Esophagus squamous epithelium (tissue), 5 donors: ENCODE measurements at regions not wholly inside any gene's neighbourhood (a gene's known extent, or its start where the extent isn't known, plus 50 kb on each side); places are given as distances from the start of the nearest gene placed in this dataset.

ENCODE experiments used
- DNase-seq: peaks from one replicate; lab custom pipeline; 2025; lab: John Stamatoyannopoulos, UW
- H3K27ac ChIP-seq, 4 donors: fragments of 200-600 bp; sonication (generic); one replicate each; pipeline ENCODE4 v1.5.1; 2016 to 2019; ENCODE audit warnings: mild to moderate bottlenecking in 1 of 4
- H3K27me3 ChIP-seq, 4 donors: fragments of 200-600 bp; sonication (generic); 1 replicate in 3 of 4; 2 replicates in 1 of 4; pipeline versions ENCODE4 v1.5.1 to v1.6.0; 2017 to 2021; ENCODE audit warnings: antibody characterized with exemption in 1 of 4
- H3K36me3 ChIP-seq, 3 donors: fragments of 200-600 bp; sonication (generic); one replicate each; pipeline ENCODE4 v1.5.1; 2016 to 2019
- H3K4me1 ChIP-seq, 3 donors: fragments of 200-600 bp; sonication (generic); one replicate each; pipeline ENCODE4 v1.5.1; 2017 to 2019
- H3K4me3 ChIP-seq, 4 donors: fragments of 200-600 bp; sonication (generic); 1 replicate in 3 of 4; 2 replicates in 1 of 4; pipeline ENCODE4 v1.5.1; 2016 to 2019; ENCODE audit warnings: mild to moderate bottlenecking in 2 of 4, moderate library complexity in 1 of 4
- H3K9me3 ChIP-seq, 3 donors: fragments of 200-600 bp; sonication (generic); one replicate each; pipeline ENCODE4 v1.5.1; 2016 to 2019
- CTCF ChIP-seq, 6 experiments: fragments of 450-650 bp in 4 of 6; fragments of 200-600 bp in 2 of 6; sonication (generic) in 2 of 6; IDR thresholded peaks; one replicate each; pipeline ENCODE4 v1.5.1; 2016 to 2019; ENCODE audit warnings: antibody characterized with exemption in 6 of 6, mild to moderate bottlenecking in 4 of 6, moderate library complexity in 4 of 6
- POLR2A ChIP-seq, 4 donors: fragments of 450-650 bp; IDR thresholded peaks; one replicate each; pipeline ENCODE4 v1.6.1; 2017; ENCODE audit warnings: antibody characterized with exemption in 4 of 4, mild to moderate bottlenecking in 4 of 4, moderate library complexity in 3 of 4
- WGBS, 2 donors: methylation state at CpG; one replicate each; pipeline ENCODE4 v1.1.5; 2018; 5-methylcytosine and 5-hydroxymethylcytosine counted together
- intact Hi-C: fragments of 100-400 bp; cut with DNase I; formaldehyde crosslinking; loops from one replicate; pipeline ENCODE4 v1.15.0; 2022
- small RNA-seq, 4 donors: library from RNA; depleted of rRNA; stranded (forward); fragments of <200 nt; gene quantifications; one replicate each; pipeline ENCODE3, GENCODE V24; 2016
- donor health status: DM: yes; HTN: yes; CAD: no.

DNA sequence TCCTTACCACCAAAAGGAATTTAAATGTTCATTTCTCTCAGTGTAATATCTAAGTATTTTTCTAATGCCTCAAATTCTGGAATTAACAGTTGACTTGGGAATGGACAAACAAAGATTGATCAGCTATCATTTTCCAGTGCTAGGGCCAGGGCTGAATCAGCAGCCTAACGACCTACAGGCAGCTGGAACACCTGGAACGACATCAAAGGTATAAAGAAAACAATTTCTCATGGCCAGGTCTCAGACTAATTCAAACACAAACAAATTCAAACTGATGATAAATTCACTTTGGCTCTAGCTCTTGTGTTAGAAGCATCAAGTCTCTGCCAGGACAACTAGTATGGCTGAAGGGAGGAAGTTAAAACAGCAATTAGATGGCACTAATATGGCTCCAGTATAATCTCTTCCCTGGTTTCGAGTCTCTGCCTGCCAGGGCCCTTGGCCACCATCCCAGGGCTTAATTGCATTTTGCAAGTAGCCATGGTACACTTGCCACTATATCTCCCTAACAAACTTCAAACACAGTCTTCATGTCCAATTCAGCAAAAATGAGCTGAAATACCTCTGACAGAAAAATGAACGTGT lies 70.2 kb upstream of the FSHR start:
- Histone ChIP-seq H3K9me3 (no peaks in the 10 kb centered on the region), H3K27ac (no peak overlapping the region), H3K27me3 (no peaks in the 10 kb centered on the region), H3K4me3 (no peak overlapping the region), H3K36me3 (no peaks in the 10 kb centered on the region), H3K4me1 (peaks cover 0 to 14% (median 6%) of the 10 kb centered on the region in 3 donors)
- intact Hi-C loops, result no loop called here
- WGBS, 2 donors, result 13 to 18% methylated on average over 4 of the region's 4 CpGs
- TF ChIP-seq POLR2A (IDR thresholded peaks at IDR 0.05) (no peak), CTCF (IDR thresholded peaks at IDR 0.05) (no peak)
- DNase-seq, result no peak

GRCh38 chr2:49222975-49223528 lies 68.7 kb upstream of the FSHR start:
- Histone ChIP-seq H3K4me1 (peaks cover 0 to 14% (median 6%) of the 10 kb centered on the region in 3 donors), H3K27me3 (no peaks in the 10 kb centered on the region), H3K9me3 (no peaks in the 10 kb centered on the region), H3K27ac (no peak overlapping the region), H3K4me3 (no peak overlapping the region), H3K36me3 (no peaks in the 10 kb centered on the region)
- intact Hi-C loops, result no loop called here
- TF ChIP-seq CTCF (IDR thresholded peaks at IDR 0.05), result no peak
- no peak for TF ChIP-seq POLR2A (IDR thresholded peaks at IDR 0.05)
- no peak for DNase-seq
- 49 to 52% methylated on average over 3 of the region's 3 CpGs for WGBS, 2 donors

DNA sequence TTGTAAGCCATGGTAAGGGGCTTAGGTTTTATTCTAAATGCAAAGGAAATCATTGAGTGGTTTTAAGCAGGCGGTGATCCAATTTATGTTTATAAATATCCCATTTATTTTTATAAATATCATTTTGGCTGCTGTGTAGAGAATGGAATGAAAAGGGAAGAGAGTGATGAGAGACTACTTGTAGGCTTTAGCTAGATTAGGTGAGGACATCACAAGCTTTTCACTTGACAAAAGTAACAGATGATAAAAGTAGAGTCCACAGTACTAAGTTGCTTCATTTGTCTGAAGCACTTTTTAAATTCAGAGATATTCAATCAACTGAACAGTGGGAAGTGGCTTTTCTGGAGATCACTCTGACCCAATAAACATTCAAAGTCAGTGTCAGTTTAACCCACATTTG lies 65.4 kb upstream of the FSHR start:
- 73 to 80% methylated on average over 1 of the region's 1 CpG for WGBS, 2 donors
- no peak for TF ChIP-seq CTCF (IDR thresholded peaks at IDR 0.05)
- TF ChIP-seq POLR2A (IDR thresholded peaks at IDR 0.05), result no peak

DNA sequence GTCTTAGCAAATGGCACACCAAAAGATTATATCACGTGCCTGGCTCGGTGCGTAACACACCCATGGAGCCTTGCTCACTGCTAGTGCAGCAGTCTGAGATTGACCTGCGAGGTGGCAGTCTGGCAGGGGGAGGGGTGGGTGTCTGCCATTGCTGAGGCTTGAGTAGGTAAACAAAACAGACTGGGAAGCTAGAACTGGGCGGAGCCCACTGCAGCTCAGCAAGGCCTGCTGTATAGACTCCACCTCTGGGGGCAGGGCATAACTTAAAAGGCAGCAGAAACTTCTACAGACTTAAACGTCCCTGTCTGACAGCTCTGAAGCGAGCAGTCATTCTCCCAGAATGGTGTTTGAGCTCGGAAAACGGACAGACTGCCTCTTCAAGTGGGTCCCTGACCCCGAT lies 55.9 kb upstream of the FSHR start:
- H3K4me1 ChIP-seq, result no peaks in the 10 kb centered on the region
- H3K27ac ChIP-seq, result no peak overlapping the region
- DNase-seq, result no peak
- H3K4me3 ChIP-seq, result no peak overlapping the region
- H3K36me3 ChIP-seq, result no peaks in the 10 kb centered on the region
- intact Hi-C loops, result no loop called here
- TF ChIP-seq POLR2A (IDR thresholded peaks at IDR 0.05), result no peak
- no peak for TF ChIP-seq CTCF (IDR thresholded peaks at IDR 0.05)
- 19 to 57% methylated on average over 5 to 7 of the region's 10 CpGs for WGBS, 2 donors
- no peaks in the 10 kb centered on the region for H3K27me3 ChIP-seq
- no peaks in the 10 kb centered on the region for H3K9me3 ChIP-seq

More for the DNA sequence above, 65.4 kb upstream of the FSHR start:
- Histone ChIP-seq H3K4me1 (peaks cover 0 to 10% (median 6%) of the 10 kb centered on the region in 3 donors), H3K4me3 (no peak overlapping the region), H3K9me3 (no peaks in the 10 kb centered on the region), H3K27me3 (no peaks in the 10 kb centered on the region), H3K36me3 (no peaks in the 10 kb centered on the region), H3K27ac (no peak overlapping the region)
- intact Hi-C loops, result no loop called here
- no peak for DNase-seq

GRCh38 chr2:49207204-49207603 lies 52.9 kb upstream of the FSHR start:
- 76 to 87% methylated on average over 3 of the region's 3 CpGs for WGBS, 2 donors
- intact Hi-C loops, result no loop called here
- TF ChIP-seq POLR2A (IDR thresholded peaks at IDR 0.05) (no peak), CTCF (IDR thresholded peaks at IDR 0.05) (no peak)

More at GRCh38 chr2:49207204-49207603, 52.9 kb upstream of the FSHR start:
- H3K36me3 ChIP-seq, result no peaks in the 10 kb centered on the region
- H3K9me3 ChIP-seq, result no peaks in the 10 kb centered on the region
- H3K4me1 ChIP-seq, result no peaks in the 10 kb centered on the region
- no peak overlapping the region for H3K27ac ChIP-seq
- no peak for DNase-seq
- no peaks in the 10 kb centered on the region for H3K27me3 ChIP-seq
- no peak overlapping the region for H3K4me3 ChIP-seq

Small RNAs in the stretch of these regions (small RNA-seq; reads per million reads assigned to genes)
- gene RNU6-439P, result 0 reads per million in 4 donors
